Mesenchymal stem cell (in vitro differentiated cells and primary cell): ENCODE measurements at regions not wholly inside any gene's neighbourhood (a gene's known extent, or its start where the extent isn't known, plus 50 kb on each side); places are given as distances from the start of the nearest gene placed in this dataset.

Source experiments
- DNase-seq: peaks from one replicate; pipeline ENCODE4 v3.0.0-alpha.2; 2013
- H2AFZ ChIP-seq: one replicate; pipeline ENCODE4 v1.6.1; 2013; ENCODE audit warnings: low read depth, mild to moderate bottlenecking, control low read depth, inconsistent platforms, low read length, moderate library complexity
- H2AK5ac ChIP-seq: 2 replicates; pipeline ENCODE4 v1.6.1; 2013; ENCODE audit warnings: low read length, moderate library complexity, mild to moderate bottlenecking, inconsistent platforms; ENCODE audit not compliant: severe bottlenecking
- H2BK120ac ChIP-seq: one replicate; pipeline ENCODE4 v1.6.1; 2013; ENCODE audit warnings: low read depth, mild to moderate bottlenecking, inconsistent platforms, low read length, moderate library complexity
- H2BK12ac ChIP-seq, 2 experiments: one replicate each; pipeline ENCODE4 v1.6.1; 2013; ENCODE audit warnings: inconsistent platforms in 2 of 2, low read length in 2 of 2, mild to moderate bottlenecking in 2 of 2, moderate library complexity in 2 of 2, control low read depth in 1 of 2
- H2BK15ac ChIP-seq: one replicate; pipeline ENCODE4 v1.6.1; 2013; ENCODE audit warnings: mild to moderate bottlenecking, low read depth, inconsistent platforms; ENCODE audit not compliant: poor library complexity, severe bottlenecking
- H2BK5ac ChIP-seq: 2 replicates; pipeline ENCODE4 v1.6.1; 2013; ENCODE audit warnings: low read depth, mild to moderate bottlenecking, low read length, control low read depth, inconsistent platforms; ENCODE audit not compliant: poor library complexity, severe bottlenecking
- H3K14ac ChIP-seq, 2 experiments: one replicate each; pipeline ENCODE4 v1.6.1; 2013; ENCODE audit warnings: inconsistent platforms in 2 of 2, low read length in 2 of 2, control low read depth in 1 of 2, mild to moderate bottlenecking in 1 of 2, moderate library complexity in 1 of 2
- H3K18ac ChIP-seq, 2 experiments: one replicate each; pipeline ENCODE4 v1.6.1; 2013; ENCODE audit warnings: inconsistent platforms in 2 of 2, low read length in 2 of 2, control low read depth in 1 of 2, low read depth in 1 of 2, mild to moderate bottlenecking in 1 of 2
- H3K23ac ChIP-seq, 2 experiments: one replicate each; pipeline ENCODE4 v1.6.1; 2013; ENCODE audit warnings: inconsistent platforms in 2 of 2, low read length in 2 of 2, mild to moderate bottlenecking in 2 of 2, moderate library complexity in 2 of 2, control low read depth in 1 of 2
- H3K27ac ChIP-seq: 2 replicates; pipeline ENCODE4 v1.5.1; 2013; ENCODE audit warnings: mild to moderate bottlenecking, moderate library complexity, low read length, control low read depth, inconsistent platforms; ENCODE audit not compliant: poor library complexity, severe bottlenecking
- H3K27me3 ChIP-seq, 2 experiments: 2 replicates each; pipeline versions ENCODE4 v1.6.1 to v1.7.0; 2013; ENCODE audit warnings: low read length in 2 of 2, mild to moderate bottlenecking in 2 of 2, moderate library complexity in 2 of 2, control low read depth in 1 of 2, inconsistent platforms in 1 of 2; ENCODE audit not compliant: control insufficient read depth in 1 of 2, insufficient read depth in 1 of 2
- H3K36me3 ChIP-seq, 2 experiments: 2 replicates each; pipeline versions ENCODE4 v1.6.1 to v1.7.0; 2013; ENCODE audit warnings: low read length in 2 of 2, control low read depth in 1 of 2, inconsistent platforms in 1 of 2, low read depth in 1 of 2, mild to moderate bottlenecking in 1 of 2; ENCODE audit not compliant: insufficient read depth in 2 of 2, control insufficient read depth in 1 of 2
- H3K4ac ChIP-seq, 2 experiments: one replicate each; pipeline ENCODE4 v1.6.1; 2013; ENCODE audit warnings: inconsistent platforms in 2 of 2, low read length in 2 of 2, mild to moderate bottlenecking in 2 of 2, moderate library complexity in 2 of 2, control low read depth in 1 of 2, low read depth in 1 of 2
- H3K4me1 ChIP-seq: 2 replicates; pipeline ENCODE4 v1.6.1; 2013; ENCODE audit warnings: low read depth, low read length, control low read depth; ENCODE audit not compliant: control insufficient read depth, insufficient read depth
- H3K4me2 ChIP-seq: 2 replicates; pipeline ENCODE4 v1.6.1; 2013; ENCODE audit warnings: low read length, mild to moderate bottlenecking, inconsistent platforms; ENCODE audit not compliant: poor library complexity, severe bottlenecking
- H3K4me3 ChIP-seq, 2 experiments: 2 replicates each; pipeline versions ENCODE4 v1.5.1 to v1.7.0; 2013; ENCODE audit warnings: low read length in 2 of 2, mild to moderate bottlenecking in 2 of 2, control low read depth in 1 of 2, low read depth in 1 of 2; ENCODE audit not compliant: insufficient read depth in 1 of 2
- H3K79me1 ChIP-seq: replicated peaks from 2 replicates; pipeline ENCODE4 v1.6.1; 2013; ENCODE audit warnings: mild to moderate bottlenecking, control low read depth, low read length, inconsistent platforms; ENCODE audit not compliant: poor library complexity, severe bottlenecking
- H3K9ac ChIP-seq: 2 replicates; pipeline ENCODE4 v1.7.0; 2013; ENCODE audit warnings: mild to moderate bottlenecking, low read length, moderate library complexity
- H3K9me3 ChIP-seq: 2 replicates; pipeline ENCODE4 v1.7.0; 2013; ENCODE audit warnings: mild to moderate bottlenecking, low read length; ENCODE audit not compliant: control insufficient read depth
- H4K8ac ChIP-seq: one replicate; pipeline ENCODE4 v1.6.1; 2013; ENCODE audit warnings: inconsistent platforms, mild to moderate bottlenecking, low read length, moderate library complexity
- H4K91ac ChIP-seq: one replicate; pipeline ENCODE4 v1.6.1; 2013; ENCODE audit warnings: mild to moderate bottlenecking, low read length, inconsistent platforms
- WGBS: methylation state at CpG from one replicate; pipeline ENCODE4 v1.1.7; 2013; ENCODE audit warnings: mixed read lengths; 5-methylcytosine and 5-hydroxymethylcytosine counted together

DNA sequence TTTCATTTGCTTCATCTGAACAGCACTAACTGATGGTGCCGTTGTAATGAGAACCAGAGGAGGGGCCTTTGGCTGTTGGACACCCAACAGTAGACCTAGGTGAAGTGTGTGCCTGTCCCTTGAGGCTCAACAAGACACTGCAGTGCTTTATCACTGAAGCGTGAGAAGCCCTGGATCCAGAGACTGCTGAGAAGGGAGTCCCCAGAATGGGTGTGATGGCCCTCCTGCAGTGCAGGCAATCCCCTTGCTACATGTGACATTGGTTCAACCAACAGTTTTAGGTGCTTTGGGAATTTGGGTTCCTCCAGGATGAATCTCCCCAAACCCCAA lies 125.6 kb downstream of the BRD1 start:
- Histone ChIP-seq H3K4me3 (no peak overlapping the region), H2BK5ac (no peak overlapping the region), H2AFZ (no peak overlapping the region), H3K4me1 (no peaks in the 10 kb centered on the region), H4K91ac (no peak overlapping the region), H3K4me2 (no peak overlapping the region), H3K9ac (no peak overlapping the region), H3K27ac (no peak overlapping the region), H3K18ac (no peak overlapping the region), H3K9me3 (peaks cover 5% of the 10 kb centered on the region), H3K4ac (no peak overlapping the region), H2BK12ac (no peak overlapping the region), H3K23ac (no peak overlapping the region), H3K14ac (no peak overlapping the region), H4K8ac (no peak overlapping the region), H3K79me1 (no peaks in the 10 kb centered on the region), H3K27me3 (peaks cover 0 to 4% of the 10 kb centered on the region in 2 experiments), H2AK5ac (no peak overlapping the region), H2BK120ac (no peak overlapping the region), H2BK15ac (no peak overlapping the region), H3K36me3 (no peaks in the 10 kb centered on the region)
- WGBS = 65% methylated on average over 2 of the region's 2 CpGs
- DNase-seq = no peak

DNA sequence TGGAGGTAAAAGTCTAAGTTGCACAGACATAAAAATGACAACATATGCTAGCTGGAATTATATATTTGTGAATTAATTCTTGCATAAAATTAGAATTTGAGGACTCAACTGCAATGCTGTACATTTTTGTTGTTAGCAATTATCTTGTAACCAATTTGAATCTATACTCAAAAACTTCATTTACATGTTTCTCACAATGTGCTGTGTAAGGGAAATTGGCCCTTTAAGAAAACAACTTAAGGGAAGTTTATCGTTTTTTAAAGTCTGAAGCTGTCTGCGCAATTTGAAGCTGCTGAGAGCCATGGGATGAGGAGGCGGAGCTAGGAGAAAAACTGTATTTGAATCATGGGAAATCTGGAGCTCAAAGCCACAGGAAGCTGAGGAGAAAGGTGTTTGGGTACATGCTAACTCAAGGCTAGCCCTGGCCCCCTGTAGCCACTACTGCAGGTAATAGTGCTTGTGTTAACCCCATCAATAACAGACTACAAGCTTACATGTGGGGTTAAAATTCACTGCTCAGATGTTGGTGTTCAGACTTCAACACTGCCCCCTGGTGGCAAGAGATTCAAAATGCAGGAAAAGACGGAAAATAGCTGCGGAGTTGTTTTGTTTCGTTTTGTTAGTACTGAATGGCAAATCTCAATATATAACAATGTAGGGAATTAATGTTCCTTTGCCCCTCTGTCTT lies 126.1 kb downstream of the BRD1 start:
- H3K36me3 ChIP-seq = no peaks in the 10 kb centered on the region
- H3K4me2 ChIP-seq = no peak overlapping the region

DNA sequence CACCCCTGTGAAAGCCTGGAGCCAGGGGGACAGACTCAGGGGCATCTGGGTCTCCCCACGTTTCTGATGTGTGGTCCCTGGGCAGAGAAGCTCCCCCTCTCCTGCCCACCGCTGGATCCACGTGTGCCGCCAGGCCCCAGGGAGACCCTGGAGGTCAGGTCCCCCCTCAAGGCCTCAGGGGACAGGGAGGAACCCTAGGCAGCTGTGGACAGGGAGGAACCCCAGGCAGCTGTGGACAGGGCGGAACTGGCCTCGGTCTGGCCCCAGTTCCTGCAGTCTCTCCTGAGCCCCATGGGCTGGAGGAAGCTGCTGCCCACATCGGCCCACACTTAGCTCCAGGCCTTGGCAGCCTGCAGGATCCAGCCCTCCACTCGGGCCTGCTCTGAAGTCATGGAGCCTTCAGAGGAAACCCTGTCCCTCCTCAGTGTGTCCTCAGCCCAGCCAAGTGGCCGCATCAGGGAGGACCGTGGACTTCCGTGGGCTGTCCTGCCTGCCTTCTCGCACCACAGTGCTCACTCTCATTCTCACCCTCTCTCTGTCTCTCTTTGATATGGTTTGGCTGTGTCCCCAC lies 127.7 kb downstream of the BRD1 start:
- Histone ChIP-seq H3K4me1 (no peaks in the 10 kb centered on the region), H4K8ac (no peak overlapping the region), H3K79me1 (no peaks in the 10 kb centered on the region), H2AK5ac (no peak overlapping the region), H3K23ac (no peak overlapping the region), H2BK120ac (no peak overlapping the region), H3K9ac (no peak overlapping the region), H3K4ac (no peak overlapping the region), H2BK15ac (no peak overlapping the region), H4K91ac (no peak overlapping the region), H3K4me3 (no peak overlapping the region), H3K36me3 (no peaks in the 10 kb centered on the region), H2AFZ (no peak overlapping the region), H2BK5ac (no peak overlapping the region), H3K4me2 (no peak overlapping the region), H3K14ac (no peak overlapping the region), H3K27ac (no peak overlapping the region), H3K27me3 (peaks cover 0 to 2% of the 10 kb centered on the region in 2 experiments), H3K9me3 (peaks cover 5% of the 10 kb centered on the region), H2BK12ac (no peak overlapping the region), H3K18ac (no peak overlapping the region)
- WGBS = 79% methylated on average over 11 of the region's 12 CpGs
- DNase-seq = no peak

More for the DNA sequence above, 126.1 kb downstream of the BRD1 start:
- H3K9ac ChIP-seq = no peak overlapping the region
- H2BK120ac ChIP-seq = no peak overlapping the region
- H3K27ac ChIP-seq = no peak overlapping the region
- no peak overlapping the region for H3K14ac ChIP-seq
- 79% methylated on average over 4 of the region's 6 CpGs for WGBS
- no peak overlapping the region for H2AFZ ChIP-seq
- H3K9me3 ChIP-seq = peaks cover 5% of the 10 kb centered on the region
- H2BK12ac ChIP-seq = no peak overlapping the region
- H3K4me1 ChIP-seq = no peaks in the 10 kb centered on the region
- H2BK15ac ChIP-seq = no peak overlapping the region
- H3K4me3 ChIP-seq = no peak overlapping the region
- no peaks in the 10 kb centered on the region for H3K79me1 ChIP-seq
- no peak overlapping the region for H4K91ac ChIP-seq
- H2AK5ac ChIP-seq = no peak overlapping the region
- DNase-seq = no peak
- peaks cover 0 to 4% of the 10 kb centered on the region in 2 experiments for H3K27me3 ChIP-seq
- H2BK5ac ChIP-seq = no peak overlapping the region
- H4K8ac ChIP-seq = no peak overlapping the region
- H3K4ac ChIP-seq = no peak overlapping the region
- no peak overlapping the region for H3K18ac ChIP-seq
- no peak overlapping the region for H3K23ac ChIP-seq

DNA sequence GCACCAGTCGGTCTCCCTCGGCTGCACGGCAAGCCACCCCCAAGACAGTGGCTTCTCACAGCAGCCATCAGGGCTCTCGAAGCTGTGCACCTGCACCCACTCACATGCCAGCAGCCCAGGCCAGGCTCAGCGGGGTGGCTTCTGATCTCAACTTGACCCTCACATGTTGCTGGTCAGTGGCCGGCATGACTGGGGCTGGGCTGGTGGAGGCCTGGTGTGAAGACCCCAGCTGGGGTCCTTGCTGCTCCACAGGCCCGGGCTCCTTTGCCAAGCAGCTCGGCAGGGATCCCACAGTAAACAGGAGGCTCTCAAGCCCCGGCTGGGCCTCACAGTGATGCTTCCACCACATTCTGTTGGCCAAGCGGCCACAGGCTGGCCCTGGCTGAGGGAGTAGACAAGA lies 128.2 kb downstream of the BRD1 start:
- Histone ChIP-seq H4K8ac (no peak overlapping the region), H3K18ac (no peak overlapping the region), H2BK120ac (no peak overlapping the region), H2BK12ac (no peak overlapping the region), H3K27ac (no peak overlapping the region), H3K4ac (no peak overlapping the region), H3K27me3 (no peaks in the 10 kb centered on the region), H4K91ac (no peak overlapping the region), H3K36me3 (no peaks in the 10 kb centered on the region), H3K4me2 (no peak overlapping the region), H3K9me3 (peaks cover 5% of the 10 kb centered on the region), H2BK15ac (no peak overlapping the region), H2AFZ (no peak overlapping the region), H2AK5ac (no peak overlapping the region), H3K79me1 (no peaks in the 10 kb centered on the region), H3K9ac (no peak overlapping the region), H3K23ac (no peak overlapping the region), H3K4me3 (no peak overlapping the region), H3K14ac (no peak overlapping the region), H3K4me1 (no peaks in the 10 kb centered on the region), H2BK5ac (no peak overlapping the region)
- 70% methylated on average over 10 of the region's 10 CpGs for WGBS
- no peak for DNase-seq
